ENCODE measurements at regions not wholly inside any gene's neighbourhood (a gene's known extent, or its start where the extent isn't known, plus 50 kb on each side); places are given as distances from the start of the nearest gene placed in this dataset.

GRCh38 chr3:168249550-168250414, 154.1 kb upstream of the GOLIM4 start:
- no peak overlapping the region for H2AFZ ChIP-seq (ENCODE audit: low read depth, low read length, severe bottlenecking)
- H3K9me3 ChIP-seq (ENCODE audit: insufficient read depth, low read length), result no peaks in the 10 kb centered on the region
- no peaks in the 10 kb centered on the region for H3K36me3 ChIP-seq (ENCODE audit: low read length)
- no peaks in the 10 kb centered on the region for H3K9me2 ChIP-seq (replicated peaks; ENCODE audit: insufficient read depth, low read length)
- H3K4me3 ChIP-seq (ENCODE audit: insufficient read depth, low read length, poor library complexity, severe bottlenecking), result no peak overlapping the region
- H4K20me1 ChIP-seq (ENCODE audit: low read depth, low read length), result no peaks in the 10 kb centered on the region
- H3F3A ChIP-seq (ENCODE audit: insufficient read depth), result no peaks in the 10 kb centered on the region
- H3K4me2 ChIP-seq (ENCODE audit: low read depth, low read length, poor library complexity, severe bottlenecking), result no peak overlapping the region
- no peak overlapping the region for H3K27ac ChIP-seq (ENCODE audit: low read depth, low read length)
- H3K9ac ChIP-seq (ENCODE audit: low read length), result no peak overlapping the region
- TF ChIP-seq EZH2phosphoT487 (conservative IDR thresholded peaks at IDR 0.05; ENCODE audit: low read length), result no peak
- TF ChIP-seq, protein P1, sequence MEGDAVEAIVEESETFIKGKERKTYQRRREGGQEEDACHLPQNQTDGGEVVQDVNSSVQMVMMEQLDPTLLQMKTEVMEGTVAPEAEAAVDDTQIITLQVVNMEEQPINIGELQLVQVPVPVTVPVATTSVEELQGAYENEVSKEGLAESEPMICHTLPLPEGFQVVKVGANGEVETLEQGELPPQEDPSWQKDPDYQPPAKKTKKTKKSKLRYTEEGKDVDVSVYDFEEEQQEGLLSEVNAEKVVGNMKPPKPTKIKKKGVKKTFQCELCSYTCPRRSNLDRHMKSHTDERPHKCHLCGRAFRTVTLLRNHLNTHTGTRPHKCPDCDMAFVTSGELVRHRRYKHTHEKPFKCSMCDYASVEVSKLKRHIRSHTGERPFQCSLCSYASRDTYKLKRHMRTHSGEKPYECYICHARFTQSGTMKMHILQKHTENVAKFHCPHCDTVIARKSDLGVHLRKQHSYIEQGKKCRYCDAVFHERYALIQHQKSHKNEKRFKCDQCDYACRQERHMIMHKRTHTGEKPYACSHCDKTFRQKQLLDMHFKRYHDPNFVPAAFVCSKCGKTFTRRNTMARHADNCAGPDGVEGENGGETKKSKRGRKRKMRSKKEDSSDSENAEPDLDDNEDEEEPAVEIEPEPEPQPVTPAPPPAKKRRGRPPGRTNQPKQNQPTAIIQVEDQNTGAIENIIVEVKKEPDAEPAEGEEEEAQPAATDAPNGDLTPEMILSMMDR (IDR thresholded peaks at IDR 0.05; ENCODE audit: insufficient read depth, low read length, poor library complexity, severe bottlenecking), result no peak
- no peaks in the 10 kb centered on the region; the same call in 1 of the 2 replicates for H3K27me3 ChIP-seq (ENCODE audit: low read length)
- H3K79me2 ChIP-seq (ENCODE audit: insufficient read depth, low read length), result no peaks in the 10 kb centered on the region

GRCh38 chr3:168249205-168249549, 153.5 kb upstream of the GOLIM4 start:
- no peaks in the 10 kb centered on the region for H3F3A ChIP-seq (ENCODE audit: insufficient read depth)
- H3K27me3 ChIP-seq (ENCODE audit: low read length), result no peaks in the 10 kb centered on the region; the same call in 1 of the 2 replicates
- H4K20me1 ChIP-seq (ENCODE audit: low read depth, low read length), result no peaks in the 10 kb centered on the region
- H3K4me3 ChIP-seq (ENCODE audit: insufficient read depth, low read length, poor library complexity, severe bottlenecking), result no peak overlapping the region
- no peak overlapping the region for H3K4me2 ChIP-seq (ENCODE audit: low read depth, low read length, poor library complexity, severe bottlenecking)
- H3K36me3 ChIP-seq (ENCODE audit: low read length), result no peaks in the 10 kb centered on the region
- no peak overlapping the region for H2AFZ ChIP-seq (ENCODE audit: low read depth, low read length, severe bottlenecking)
- H3K9me3 ChIP-seq (ENCODE audit: insufficient read depth, low read length), result no peaks in the 10 kb centered on the region
- H3K27ac ChIP-seq (ENCODE audit: low read depth, low read length), result no peak overlapping the region
- H3K9me2 ChIP-seq (replicated peaks; ENCODE audit: insufficient read depth, low read length), result no peaks in the 10 kb centered on the region
- TF ChIP-seq EZH2phosphoT487 (conservative IDR thresholded peaks at IDR 0.05; ENCODE audit: low read length), result no peak
- TF ChIP-seq, protein P1 (IDR thresholded peaks at IDR 0.05; ENCODE audit: insufficient read depth, low read length, poor library complexity, severe bottlenecking), result no peak
- H3K79me2 ChIP-seq (ENCODE audit: insufficient read depth, low read length), result no peaks in the 10 kb centered on the region
- no peak overlapping the region for H3K9ac ChIP-seq (ENCODE audit: low read length)

GRCh38 chr3:168248383-168249204, 152.9 kb upstream of the GOLIM4 start:
- Histone ChIP-seq H3K27ac (ENCODE audit: low read depth, low read length) (no peak overlapping the region), H3F3A (ENCODE audit: insufficient read depth) (no peaks in the 10 kb centered on the region), H3K4me3 (ENCODE audit: insufficient read depth, low read length, poor library complexity, severe bottlenecking) (no peak overlapping the region), H3K4me2 (ENCODE audit: low read depth, low read length, poor library complexity, severe bottlenecking) (no peak overlapping the region), H2AFZ (ENCODE audit: low read depth, low read length, severe bottlenecking) (no peak overlapping the region), H3K79me2 (ENCODE audit: insufficient read depth, low read length) (no peaks in the 10 kb centered on the region), H3K9ac (ENCODE audit: low read length) (no peak overlapping the region), H3K36me3 (ENCODE audit: low read length) (no peaks in the 10 kb centered on the region), H3K9me2 (replicated peaks; ENCODE audit: insufficient read depth, low read length) (no peaks in the 10 kb centered on the region), H4K20me1 (ENCODE audit: low read depth, low read length) (no peaks in the 10 kb centered on the region), H3K27me3 (ENCODE audit: low read length) (no peaks in the 10 kb centered on the region; the same call in 1 of the 2 replicates), H3K9me3 (ENCODE audit: insufficient read depth, low read length) (no peaks in the 10 kb centered on the region)
- no peak for TF ChIP-seq EZH2phosphoT487 (conservative IDR thresholded peaks at IDR 0.05; ENCODE audit: low read length)
- TF ChIP-seq, protein P1 (IDR thresholded peaks at IDR 0.05; ENCODE audit: insufficient read depth, low read length, poor library complexity, severe bottlenecking), result no peak
